Caco-2 (cell line): ENCODE measurements at regions not wholly inside any gene's neighbourhood (a gene's known extent, or its start where the extent isn't known, plus 50 kb on each side); places are given as distances from the start of the nearest gene placed in this dataset.

Experiments used
- BruUV-seq: library from RNA; stranded (reverse); fragments of 400-500 nt; replicated peaks from 2 replicates; lab custom pipeline; 2021; lab: Mats Ljungman, UMichigan
- CTCF ChIA-PET: fragments of 300-600 bp; sonication (Branson Sonifier 250); formaldehyde crosslinking; loops from one replicate; lab custom pipeline; 2022; ENCODE audit warnings: antibody characterized with exemption; lab: Charles Lee
- POLR2A ChIA-PET: fragments of 300-600 bp; sonication (Branson Sonifier 250); formaldehyde crosslinking; loops from one replicate; lab custom pipeline; 2022; ENCODE audit warnings: antibody characterized with exemption; lab: Charles Lee
- DNase-seq, 2 experiments: peaks; one replicate each; pipeline versions ENCODE4 v3.0.0 to v3.0.0-alpha.2; 2020 to 2022
- H3K27me3 ChIP-seq: replicated peaks from 2 replicates; pipeline ENCODE4 v1.6.0; 2011; ENCODE audit warnings: low read length; ENCODE audit not compliant: control insufficient read depth, insufficient read depth
- H3K36me3 ChIP-seq: 2 replicates; pipeline ENCODE4 v1.5.1; 2011; ENCODE audit warnings: low read length; ENCODE audit not compliant: control insufficient read depth, insufficient read depth
- H3K4me1 ChIP-seq: fragments of 250-450 bp; sonication (Bioruptor Pico); 2 replicates; pipeline ENCODE4 v1.5.1; 2020; ENCODE audit warnings: mild to moderate bottlenecking
- H3K4me3 ChIP-seq: 2 replicates; pipeline ENCODE4 v1.5.1; 2011; ENCODE audit warnings: low read depth, mild to moderate bottlenecking, control low read depth, low read length
- H3K9me3 ChIP-seq: fragments of 250-450 bp; sonication (Bioruptor Pico); 2 replicates; pipeline ENCODE4 v1.5.1; 2020; ENCODE audit warnings: mild to moderate bottlenecking, moderate library complexity
- H3K27ac Mint-ChIP-seq: one replicate; pipeline ENCODE4 v1.8.0; 2022; ENCODE audit warnings: mixed read lengths; ENCODE audit not compliant: unreplicated experiment
- H3K27me3 Mint-ChIP-seq: one replicate; pipeline ENCODE4 v1.8.0; 2022; ENCODE audit warnings: mixed read lengths; ENCODE audit not compliant: insufficient read depth, unreplicated experiment
- H3K36me3 Mint-ChIP-seq: one replicate; pipeline ENCODE4 v1.8.0; 2022; ENCODE audit warnings: mild to moderate bottlenecking, mixed read lengths; ENCODE audit not compliant: insufficient read depth, unreplicated experiment
- H3K4me1 Mint-ChIP-seq: one replicate; pipeline ENCODE4 v1.8.0; 2022; ENCODE audit warnings: low read depth, mixed read lengths; ENCODE audit not compliant: unreplicated experiment
- H3K4me3 Mint-ChIP-seq: one replicate; pipeline ENCODE4 v1.8.0; 2022; ENCODE audit warnings: mild to moderate bottlenecking, moderate library complexity, mixed read lengths; ENCODE audit not compliant: unreplicated experiment
- H3K9me3 Mint-ChIP-seq: one replicate; pipeline ENCODE4 v1.8.0; 2022; ENCODE audit warnings: mixed read lengths; ENCODE audit not compliant: unreplicated experiment
- intact Hi-C: fragments of 100-400 bp; cut with micrococcal nuclease; formaldehyde crosslinking; loops from one replicate; pipeline ENCODE4 v1.10.0; 2022; ENCODE audit not compliant: unreplicated experiment
- TF ChIP-seq, protein P1 (sequence below), 2 experiments: fragments of 200-600 bp in 1 of 2; IDR thresholded peaks; 1 replicate in 1 of 2; 2 replicates in 1 of 2; pipeline versions ENCODE4 v1.5.1 to v1.8.0; 2011 to 2022; ENCODE audit warnings: antibody characterized with exemption in 1 of 2, control low read depth in 1 of 2, inconsistent platforms in 1 of 2, low read depth in 1 of 2, low read length in 1 of 2, mild to moderate bottlenecking in 1 of 2, moderate library complexity in 1 of 2; ENCODE audit not compliant: insufficient read depth in 1 of 2, severe bottlenecking in 1 of 2, unreplicated experiment in 1 of 2

DNA sequence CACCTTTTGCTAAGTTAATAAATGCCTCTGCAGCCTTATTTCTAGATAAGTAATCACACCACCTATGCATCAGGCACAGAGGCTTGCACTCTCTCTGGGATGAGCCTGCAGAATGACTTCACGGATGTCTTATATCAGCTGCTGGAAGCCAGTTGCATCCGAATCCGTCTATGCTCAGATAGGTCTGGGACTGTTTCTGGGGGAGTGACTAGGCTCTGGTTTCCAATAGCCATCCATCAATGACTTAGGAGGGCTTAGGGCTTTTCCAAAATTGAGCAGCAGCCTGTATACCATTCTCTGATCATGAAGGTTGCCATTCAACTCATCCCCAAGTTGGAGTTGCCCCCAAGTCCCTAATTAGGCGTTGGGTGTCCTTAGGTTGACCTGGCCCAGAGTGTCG lies 113.3 kb upstream of the ERCC4 start:
- H3K36me3 ChIP-seq, result no peaks in the 10 kb centered on the region
- H3K27ac Mint-ChIP-seq, result no peak overlapping the region
- no peaks in the 10 kb centered on the region; the same call in 1 of the 2 replicates for H3K27me3 ChIP-seq
- ChIA-PET POLR2A (no interaction called here), CTCF (no interaction called here)
- no peaks in the 10 kb centered on the region for H3K36me3 Mint-ChIP-seq
- TF ChIP-seq, protein P1, sequence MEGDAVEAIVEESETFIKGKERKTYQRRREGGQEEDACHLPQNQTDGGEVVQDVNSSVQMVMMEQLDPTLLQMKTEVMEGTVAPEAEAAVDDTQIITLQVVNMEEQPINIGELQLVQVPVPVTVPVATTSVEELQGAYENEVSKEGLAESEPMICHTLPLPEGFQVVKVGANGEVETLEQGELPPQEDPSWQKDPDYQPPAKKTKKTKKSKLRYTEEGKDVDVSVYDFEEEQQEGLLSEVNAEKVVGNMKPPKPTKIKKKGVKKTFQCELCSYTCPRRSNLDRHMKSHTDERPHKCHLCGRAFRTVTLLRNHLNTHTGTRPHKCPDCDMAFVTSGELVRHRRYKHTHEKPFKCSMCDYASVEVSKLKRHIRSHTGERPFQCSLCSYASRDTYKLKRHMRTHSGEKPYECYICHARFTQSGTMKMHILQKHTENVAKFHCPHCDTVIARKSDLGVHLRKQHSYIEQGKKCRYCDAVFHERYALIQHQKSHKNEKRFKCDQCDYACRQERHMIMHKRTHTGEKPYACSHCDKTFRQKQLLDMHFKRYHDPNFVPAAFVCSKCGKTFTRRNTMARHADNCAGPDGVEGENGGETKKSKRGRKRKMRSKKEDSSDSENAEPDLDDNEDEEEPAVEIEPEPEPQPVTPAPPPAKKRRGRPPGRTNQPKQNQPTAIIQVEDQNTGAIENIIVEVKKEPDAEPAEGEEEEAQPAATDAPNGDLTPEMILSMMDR (IDR thresholded peaks at IDR 0.05; ENCODE audit: insufficient read depth in 1 of 2, low read depth in 1 of 2, low read length in 1 of 2, severe bottlenecking in 1 of 2, unreplicated experiment in 1 of 2), result no peak
- peaks cover 6% of the 10 kb centered on the region for H3K27me3 Mint-ChIP-seq
- BruUV-seq, result no TSS peak
- H3K9me3 Mint-ChIP-seq, result no peaks in the 10 kb centered on the region
- H3K4me1 ChIP-seq, result no peaks in the 10 kb centered on the region
- DNase-seq, result no peak
- H3K4me1 Mint-ChIP-seq, result no peaks in the 10 kb centered on the region
- no peak overlapping the region for H3K4me3 Mint-ChIP-seq
- H3K4me3 ChIP-seq, result no peak overlapping the region
- no peaks in the 10 kb centered on the region for H3K9me3 ChIP-seq
- intact Hi-C loops, result no loop called here

DNA sequence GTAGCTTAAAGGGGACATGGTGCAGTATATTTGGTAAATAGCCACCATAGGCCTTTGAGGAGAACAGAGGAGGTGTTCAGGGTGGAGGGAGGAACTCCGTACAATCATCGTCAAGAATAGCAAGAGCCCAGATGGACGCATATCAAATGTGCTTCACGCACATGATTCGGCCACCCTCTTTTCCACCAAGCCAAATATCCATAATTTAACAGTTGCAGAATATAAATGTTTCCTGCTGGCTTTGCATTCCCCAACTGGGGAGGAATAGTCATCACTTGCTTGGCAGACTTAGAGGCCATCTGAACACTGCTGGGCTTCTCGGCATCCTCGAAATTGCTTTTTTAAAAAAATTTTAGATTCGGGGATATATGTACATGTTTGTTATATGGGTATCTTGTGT lies 111.9 kb upstream of the ERCC4 start:
- H3K9me3 ChIP-seq, result no peaks in the 10 kb centered on the region
- no peaks in the 10 kb centered on the region; the same call in 1 of the 2 replicates for H3K27me3 ChIP-seq
- H3K4me3 ChIP-seq, result no peak overlapping the region
- TF ChIP-seq, protein P1 (IDR thresholded peaks at IDR 0.05; ENCODE audit: insufficient read depth in 1 of 2, low read depth in 1 of 2, low read length in 1 of 2, severe bottlenecking in 1 of 2, unreplicated experiment in 1 of 2), result no peak
- H3K27ac Mint-ChIP-seq, result no peak overlapping the region
- H3K9me3 Mint-ChIP-seq, result no peaks in the 10 kb centered on the region
- POLR2A ChIA-PET, result no interaction called here
- H3K36me3 ChIP-seq, result no peaks in the 10 kb centered on the region
- CTCF ChIA-PET, result no interaction called here
- no peaks in the 10 kb centered on the region for H3K4me1 Mint-ChIP-seq
- H3K36me3 Mint-ChIP-seq, result no peaks in the 10 kb centered on the region
- BruUV-seq, result no TSS peak
- no peaks in the 10 kb centered on the region for H3K4me1 ChIP-seq
- peaks cover 12% of the 10 kb centered on the region for H3K27me3 Mint-ChIP-seq
- intact Hi-C loops, result no loop called here
- no peak overlapping the region for H3K4me3 Mint-ChIP-seq
- no peak for DNase-seq

DNA sequence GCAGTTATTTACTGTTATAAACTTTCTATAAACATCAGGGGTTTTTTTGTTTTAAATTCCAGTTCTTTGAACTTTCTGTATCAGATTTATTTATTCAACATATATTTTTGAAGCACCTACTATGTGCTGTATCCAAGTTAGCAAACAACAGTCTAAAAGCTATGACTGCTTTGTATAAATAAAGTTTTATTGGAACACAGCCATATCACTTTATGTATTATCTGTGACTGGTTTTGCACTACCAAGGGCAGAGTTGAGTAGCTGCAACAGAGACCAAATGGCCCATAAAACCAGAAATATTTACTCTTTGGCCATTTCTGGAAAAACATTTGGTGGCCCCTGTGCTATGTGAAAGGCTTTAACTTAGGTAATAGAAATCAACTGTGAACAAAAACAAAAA lies 110.2 kb upstream of the ERCC4 start:
- ChIA-PET CTCF (no interaction called here), POLR2A (no interaction called here)
- Histone ChIP-seq H3K4me1 (no peaks in the 10 kb centered on the region), H3K27me3 (no peaks in the 10 kb centered on the region; the same call in 1 of the 2 replicates), H3K36me3 (no peaks in the 10 kb centered on the region), H3K9me3 (no peaks in the 10 kb centered on the region), H3K4me3 (no peak overlapping the region)
- intact Hi-C loops, result no loop called here
- H3K36me3 Mint-ChIP-seq, result no peaks in the 10 kb centered on the region
- H3K9me3 Mint-ChIP-seq, result no peaks in the 10 kb centered on the region
- BruUV-seq, result no TSS peak
- DNase-seq, result no peak
- H3K4me1 Mint-ChIP-seq, result no peaks in the 10 kb centered on the region
- H3K27ac Mint-ChIP-seq, result no peak overlapping the region
- H3K27me3 Mint-ChIP-seq, result peaks cover 12% of the 10 kb centered on the region
- TF ChIP-seq, protein P1 (IDR thresholded peaks at IDR 0.05; ENCODE audit: insufficient read depth in 1 of 2, low read depth in 1 of 2, low read length in 1 of 2, severe bottlenecking in 1 of 2, unreplicated experiment in 1 of 2), result no peak
- no peak overlapping the region for H3K4me3 Mint-ChIP-seq
